ENCODE measurements at regions not wholly inside any gene's neighbourhood (a gene's known extent, or its start where the extent isn't known, plus 50 kb on each side); places are given as distances from the start of the nearest gene placed in this dataset.
"Not testable (repeated sequence)": the region's sequence is repeated elsewhere in the genome, so short reads cannot be mapped to it uniquely, and the experiment has no call there.

DNA sequence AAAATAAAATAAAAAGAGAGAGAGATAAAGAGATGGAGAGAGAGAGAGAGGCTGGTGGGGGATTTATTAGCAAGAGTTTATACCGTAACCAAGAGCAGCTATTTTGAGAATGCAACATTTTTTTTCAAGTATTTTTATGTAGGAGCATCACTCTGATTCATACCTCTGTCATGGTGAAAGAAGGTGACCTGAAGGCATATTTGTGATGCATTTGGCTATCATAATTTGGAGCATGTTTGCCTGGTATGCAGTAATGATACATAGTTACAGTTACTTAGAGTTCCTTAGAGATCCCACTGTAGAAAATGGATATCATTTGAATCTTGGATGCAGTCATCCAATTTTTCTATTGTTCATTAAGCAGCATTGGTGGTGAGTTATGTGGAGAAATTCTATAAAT, 1472.4 kb downstream of the SI start:
- DNase-seq, result no peak

DNA sequence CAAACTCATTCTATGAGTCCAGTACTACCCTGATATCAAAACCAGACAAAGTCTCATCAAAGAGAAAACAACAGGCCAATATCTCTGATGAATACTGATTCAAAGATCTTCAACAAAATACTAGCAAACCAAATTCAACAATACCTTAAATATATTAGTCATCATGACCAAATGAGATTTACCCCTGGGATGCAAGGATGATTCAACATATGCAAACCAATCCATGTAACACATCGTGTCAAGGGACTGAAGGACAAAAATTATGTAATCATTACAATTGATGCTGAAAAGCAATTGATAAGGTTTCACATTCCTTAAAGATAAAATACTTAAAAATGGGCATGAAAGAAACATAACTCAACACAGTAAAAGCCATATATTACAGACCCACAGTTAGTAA, 1476.9 kb downstream of the SI start:
- DNase-seq, result no peak

DNA sequence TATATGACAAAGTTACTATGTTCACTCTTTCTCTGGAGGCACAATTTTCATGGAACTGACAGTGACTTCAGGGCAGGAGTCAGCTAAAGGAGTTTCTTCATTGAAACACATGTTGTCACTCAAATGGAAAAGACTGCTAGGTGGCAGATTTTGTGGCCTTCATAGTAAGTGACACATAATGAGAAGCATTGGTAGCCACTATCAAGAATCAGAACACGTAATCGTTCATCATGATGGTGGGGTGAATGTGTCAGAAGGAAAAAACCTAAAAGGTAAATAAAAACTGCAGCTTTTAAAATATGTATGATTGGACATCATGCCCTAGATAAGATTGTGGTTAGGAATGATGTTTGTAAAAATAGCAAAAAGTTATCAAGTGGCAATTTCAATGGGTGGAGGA, 1491.0 kb downstream of the SI start:
- DNase-seq, result no peak

DNA sequence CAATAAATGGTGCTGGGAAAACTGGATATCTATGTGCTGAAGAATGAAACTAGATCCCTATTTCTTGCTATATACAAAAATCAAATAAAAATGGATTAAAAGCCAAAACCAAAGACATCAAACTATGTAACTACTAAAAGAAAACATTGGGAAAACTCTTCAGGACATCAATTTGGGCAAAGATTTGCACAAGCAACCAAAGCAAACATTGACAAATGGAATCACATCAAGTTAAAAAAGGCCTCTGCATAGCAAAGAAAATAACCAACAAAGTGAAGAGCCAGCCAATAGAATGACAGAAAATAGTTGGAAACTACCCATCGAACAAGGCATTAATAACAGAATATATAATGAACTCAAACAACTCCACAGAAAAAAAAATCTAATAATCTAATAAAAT, 1495.3 kb downstream of the SI start:
- DNase-seq, result no peak

- no peak for DNase-seq
Measured at GRCh38 chr3:163577271-163577670, 1501.0 kb downstream of the SI start.

DNA sequence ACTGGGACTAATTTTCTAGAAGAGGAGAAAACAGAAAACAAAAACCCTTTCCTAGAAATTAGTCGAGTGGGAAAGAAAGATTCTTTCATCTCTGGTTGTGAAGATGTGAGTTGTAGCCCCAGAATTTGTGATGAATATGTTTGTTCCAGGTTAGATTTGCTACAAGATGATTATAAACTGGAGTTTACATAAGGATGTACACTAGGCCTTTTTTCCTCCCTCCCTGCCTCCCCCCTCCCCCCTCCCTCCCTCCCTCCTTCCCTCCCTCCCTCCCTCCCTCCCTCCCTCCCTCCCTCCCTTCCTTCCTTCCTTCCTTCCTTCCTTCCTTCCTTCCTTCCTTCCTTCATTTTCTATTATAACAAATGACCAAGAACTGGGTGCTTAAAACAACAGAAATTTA, 1502.0 kb downstream of the SI start:
- no peak for DNase-seq

GRCh38 chr3:163573324-163573723, 1505.0 kb downstream of the SI start:
- DNase-seq, result no peak

DNA sequence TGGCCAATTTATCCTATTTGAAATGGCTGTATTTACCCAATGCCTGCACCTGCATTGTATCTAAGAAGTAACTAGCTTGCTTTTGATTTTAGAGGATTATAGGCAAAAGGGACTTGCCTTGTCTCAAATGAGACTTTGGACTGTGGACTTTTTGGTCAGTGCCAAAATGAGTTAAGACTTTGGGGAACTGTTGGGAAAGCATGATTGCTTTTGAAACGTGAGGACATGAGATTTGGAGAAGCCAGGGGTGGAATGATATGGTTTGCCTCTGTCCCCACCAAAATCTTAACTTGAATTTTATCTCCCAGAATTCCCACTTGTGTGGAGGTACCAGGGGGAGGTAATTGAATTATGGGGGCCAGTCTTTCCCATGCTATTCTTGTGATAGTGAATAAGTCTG, 1505.4 kb downstream of the SI start:
- no peak for DNase-seq

- no peak for DNase-seq
Measured at GRCh38 chr3:163563485-163563884, 1514.8 kb downstream of the SI start.

GRCh38 chr3:163562625-163563024, 1515.7 kb downstream of the SI start:
- DNase-seq, result no peak

- no peak for DNase-seq
Measured at GRCh38 chr3:163561151-163561550, 1517.1 kb downstream of the SI start.

DNA sequence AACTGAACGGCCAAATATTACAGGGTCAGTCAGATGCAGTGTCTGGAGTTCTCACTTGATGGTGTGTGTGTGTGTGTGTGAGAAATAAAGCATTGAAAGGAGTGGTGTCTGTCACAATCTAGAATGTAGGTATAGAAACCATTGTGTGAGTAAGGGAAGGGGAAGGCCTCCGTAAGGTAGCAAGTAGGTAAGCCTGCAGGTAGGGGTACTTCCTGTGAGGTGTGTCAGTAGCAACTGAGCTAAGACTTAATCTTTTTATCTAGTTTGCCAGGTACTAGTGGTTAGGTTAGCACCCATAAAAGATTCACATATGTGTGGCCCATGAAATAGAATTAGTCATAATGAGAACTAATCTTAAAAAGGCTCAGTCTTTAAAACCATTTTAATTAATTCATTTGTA, 1517.8 kb downstream of the SI start:
- DNase-seq, result no peak

GRCh38 chr3:163556813-163557523, 1521.3 kb downstream of the SI start:
- DNase-seq, result no peak

GRCh38 chr3:163555918-163556317, 1522.4 kb downstream of the SI start:
- DNase-seq, result no peak

DNA sequence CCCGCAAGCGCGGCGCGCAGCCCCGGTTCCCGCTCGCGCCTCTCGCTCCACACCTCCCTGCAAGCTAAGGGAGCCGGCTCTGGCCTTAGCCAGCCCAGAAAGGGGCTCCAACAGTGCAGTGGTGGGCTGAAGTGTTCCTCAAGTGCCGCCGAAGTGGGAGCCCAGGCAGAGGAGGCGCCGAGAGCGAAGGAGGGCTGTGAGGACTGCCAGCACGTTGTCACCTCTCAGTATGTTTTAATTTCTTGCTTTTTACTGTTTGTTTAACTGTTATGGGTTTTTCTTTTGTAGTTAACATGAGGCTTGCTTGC, 1525.7 kb downstream of the SI start:
- no peak for DNase-seq

GRCh38 chr3:163551915-163552658, 1526.2 kb downstream of the SI start:
- DNase-seq, result not testable (repeated sequence)

GRCh38 chr3:163548015-163548414, 1530.3 kb downstream of the SI start:
- no peak for DNase-seq

DNA sequence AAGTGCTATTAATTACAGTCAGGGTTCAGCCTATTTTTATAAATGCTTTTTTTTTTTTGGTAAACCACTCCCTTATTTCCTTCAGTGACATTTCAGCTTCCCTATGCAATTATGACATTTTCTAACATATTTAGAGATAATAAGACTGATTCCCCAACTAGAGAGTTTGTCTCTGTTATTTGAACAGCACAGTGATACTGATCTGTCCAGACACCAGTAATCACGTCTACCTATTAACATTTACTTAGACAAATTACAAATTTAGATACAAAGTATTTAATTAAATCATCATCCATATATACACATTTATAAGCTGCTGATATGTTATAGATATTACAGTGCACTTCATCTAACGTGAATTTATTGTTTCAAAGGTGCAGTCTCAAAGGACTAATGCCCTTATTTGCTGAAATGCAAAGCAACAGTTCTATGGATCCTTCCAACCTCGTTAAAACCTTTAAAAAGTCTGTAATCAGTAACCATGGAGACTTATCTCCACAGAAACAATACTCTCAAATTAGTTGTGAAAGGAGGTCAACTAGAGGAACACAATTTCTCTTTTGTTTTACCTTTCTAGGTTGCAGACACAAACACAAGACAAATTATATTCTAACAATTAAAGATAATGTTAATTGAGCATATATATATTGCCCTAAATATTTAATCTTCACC, 1531.1 kb downstream of the SI start:
- no peak for DNase-seq

- DNase-seq, result no peak
Measured at GRCh38 chr3:163543662-163544061, 1534.6 kb downstream of the SI start.

DNA sequence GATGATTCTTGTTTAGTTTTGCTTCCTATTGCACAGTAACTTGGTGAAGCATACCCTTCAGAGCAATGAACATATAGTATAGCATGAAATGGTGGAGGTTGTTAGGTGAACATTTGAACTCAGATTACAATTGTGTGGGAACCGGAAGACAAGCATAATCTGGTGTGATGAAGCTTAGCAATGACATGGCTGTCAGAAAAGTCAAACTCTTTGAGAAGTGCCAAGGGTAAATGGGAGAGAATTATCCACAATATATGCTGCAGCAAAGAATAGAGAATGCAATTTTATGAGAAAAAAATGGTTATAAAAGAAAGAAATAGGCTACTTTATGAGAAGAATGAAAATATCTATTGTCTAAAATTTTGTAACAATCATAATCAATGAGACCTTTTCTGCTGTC, 1536.7 kb downstream of the SI start:
- DNase-seq, result no peak

GRCh38 chr3:163538387-163538786, 1539.9 kb downstream of the SI start:
- DNase-seq, result no peak

DNA sequence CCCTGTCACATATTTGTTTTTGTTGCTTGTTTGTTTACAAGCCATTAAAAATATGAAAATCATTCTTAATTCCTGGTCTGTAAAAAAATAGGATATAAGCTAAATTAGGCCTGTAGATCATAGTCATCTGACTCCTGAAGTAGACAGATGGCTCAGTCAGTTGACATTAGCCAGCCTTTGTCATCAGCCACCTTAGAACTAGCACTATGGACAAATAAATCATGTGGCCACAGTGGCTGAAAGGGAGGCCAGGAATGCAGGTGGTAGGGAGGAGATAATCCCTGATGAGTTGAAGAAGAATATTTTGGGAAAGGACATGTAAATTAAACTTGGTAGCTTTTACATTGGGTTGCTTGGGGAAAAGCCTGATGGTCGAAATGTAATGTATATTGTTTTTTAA, 1544.9 kb downstream of the SI start:
- DNase-seq, result no peak

GRCh38 chr3:163523375-163523774, 1554.9 kb downstream of the SI start:
- no peak for DNase-seq

- DNase-seq, result no peak
Measured at GRCh38 chr3:163521261-163521660, 1557.0 kb downstream of the SI start.
